ENCODE measurements at regions not wholly inside any gene's neighbourhood (a gene's known extent, or its start where the extent isn't known, plus 50 kb on each side); places are given as distances from the start of the nearest gene placed in this dataset.

DNA sequence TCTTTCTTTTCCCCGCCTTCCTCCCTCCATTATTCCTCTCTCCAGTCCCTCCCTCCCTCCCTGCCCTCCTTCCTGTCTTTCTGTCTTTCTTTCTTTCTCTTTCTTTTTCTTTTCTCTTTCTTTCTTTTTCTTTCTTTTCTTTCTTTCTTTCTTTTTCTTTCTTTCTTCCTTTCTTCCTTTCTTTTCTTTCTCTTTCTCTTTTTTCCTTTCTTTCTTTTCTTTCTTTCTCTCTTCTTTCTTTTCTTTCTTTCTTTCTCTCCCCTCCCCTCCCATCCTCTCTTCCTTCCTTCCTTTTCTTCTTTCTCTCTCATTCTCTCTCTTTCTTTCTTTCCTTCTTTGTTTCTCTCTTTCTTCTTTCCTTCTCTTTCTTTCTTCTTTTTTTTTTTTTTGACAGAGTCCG is 402.2 kb upstream of the PLXNA2 start:
- TF ChIP-seq, protein P1, sequence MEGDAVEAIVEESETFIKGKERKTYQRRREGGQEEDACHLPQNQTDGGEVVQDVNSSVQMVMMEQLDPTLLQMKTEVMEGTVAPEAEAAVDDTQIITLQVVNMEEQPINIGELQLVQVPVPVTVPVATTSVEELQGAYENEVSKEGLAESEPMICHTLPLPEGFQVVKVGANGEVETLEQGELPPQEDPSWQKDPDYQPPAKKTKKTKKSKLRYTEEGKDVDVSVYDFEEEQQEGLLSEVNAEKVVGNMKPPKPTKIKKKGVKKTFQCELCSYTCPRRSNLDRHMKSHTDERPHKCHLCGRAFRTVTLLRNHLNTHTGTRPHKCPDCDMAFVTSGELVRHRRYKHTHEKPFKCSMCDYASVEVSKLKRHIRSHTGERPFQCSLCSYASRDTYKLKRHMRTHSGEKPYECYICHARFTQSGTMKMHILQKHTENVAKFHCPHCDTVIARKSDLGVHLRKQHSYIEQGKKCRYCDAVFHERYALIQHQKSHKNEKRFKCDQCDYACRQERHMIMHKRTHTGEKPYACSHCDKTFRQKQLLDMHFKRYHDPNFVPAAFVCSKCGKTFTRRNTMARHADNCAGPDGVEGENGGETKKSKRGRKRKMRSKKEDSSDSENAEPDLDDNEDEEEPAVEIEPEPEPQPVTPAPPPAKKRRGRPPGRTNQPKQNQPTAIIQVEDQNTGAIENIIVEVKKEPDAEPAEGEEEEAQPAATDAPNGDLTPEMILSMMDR (conservative IDR thresholded peaks at IDR 0.05 in 1 of 2, IDR thresholded peaks at IDR 0.05 in 1 of 2; ENCODE audit: extremely low read depth in 1 of 2, insufficient read depth in 1 of 2, low read depth in 1 of 2, low read length in 2 of 2) = no peak
- TF ChIP-seq EZH2 (IDR thresholded peaks at IDR 0.05; ENCODE audit: borderline replicate concordance, low read length) = no peak
